ENCODE measurements at regions not wholly inside any gene's neighbourhood (a gene's known extent, or its start where the extent isn't known, plus 50 kb on each side); places are given as distances from the start of the nearest gene placed in this dataset.

GRCh38 chr7:49639068-49639593 is 134.3 kb upstream of the VWC2 start:
- intact Hi-C loops (cut with micrococcal nuclease), result no loop called here
- Histone ChIP-seq H3K4me1 (ENCODE audit: control insufficient read depth in 1 of 2, insufficient read depth in 2 of 2, low read length in 2 of 2) (no peaks in the 10 kb centered on the region), H2AFZ (ENCODE audit: low read depth, low read length, poor library complexity, severe bottlenecking) (no peak overlapping the region), H3K27ac (ENCODE audit: low read depth, low read length) (no peak overlapping the region), H3K27me3 (ENCODE audit: insufficient read depth, low read length) (no peaks in the 10 kb centered on the region), H3K36me3 (ENCODE audit: control insufficient read depth in 1 of 2, insufficient read depth in 2 of 2, low read length in 2 of 2) (no peaks in the 10 kb centered on the region), H3K9ac (ENCODE audit: low read length) (no peak overlapping the region), H4K20me1 (ENCODE audit: insufficient read depth) (no peaks in the 10 kb centered on the region), H3K79me2 (ENCODE audit: insufficient read depth, low read length) (no peaks in the 10 kb centered on the region), H3K4me2 (ENCODE audit: low read length) (no peak overlapping the region), H3K9me2 (ENCODE audit: insufficient read depth) (no peaks in the 10 kb centered on the region), H3K9me3 (ENCODE audit: control insufficient read depth in 1 of 2, insufficient read depth in 1 of 2, low read depth in 1 of 2, low read length in 2 of 2) (peaks cover 11 to 19% of the 10 kb centered on the region in 2 experiments; a peak in 2 of 4 replicates), H3K4me3 (replicated peaks in 1 of 2; ENCODE audit: low read depth in 1 of 2, low read length in 2 of 2) (no peak overlapping the region)
- ChIA-PET CTCF (no interaction called here), RAD21 (ENCODE audit: low non-redundant PET in 1 of 2, low total read pairs in 2 of 2, uncharacterized antibody in 2 of 2, unreplicated experiment in 2 of 2) (no interaction called here), POLR2A (no interaction called here)
- DNase-seq (ENCODE audit: low read depth, low spot score), result no peak
- ATAC-seq, result no peak
- no peak for TF ChIP-seq EZH2 (IDR thresholded peaks at IDR 0.05)
- TF ChIP-seq TCF7L2 (IDR thresholded peaks at IDR 0.05; ENCODE audit: borderline replicate concordance, extremely low read depth, insufficient read depth, insufficient read length), result no peak
- TF ChIP-seq CBX3 (IDR thresholded peaks at IDR 0.05; ENCODE audit: low read depth), result no peak
- no peak for TF ChIP-seq JUND (IDR thresholded peaks at IDR 0.05)
- TF ChIP-seq, protein P1, sequence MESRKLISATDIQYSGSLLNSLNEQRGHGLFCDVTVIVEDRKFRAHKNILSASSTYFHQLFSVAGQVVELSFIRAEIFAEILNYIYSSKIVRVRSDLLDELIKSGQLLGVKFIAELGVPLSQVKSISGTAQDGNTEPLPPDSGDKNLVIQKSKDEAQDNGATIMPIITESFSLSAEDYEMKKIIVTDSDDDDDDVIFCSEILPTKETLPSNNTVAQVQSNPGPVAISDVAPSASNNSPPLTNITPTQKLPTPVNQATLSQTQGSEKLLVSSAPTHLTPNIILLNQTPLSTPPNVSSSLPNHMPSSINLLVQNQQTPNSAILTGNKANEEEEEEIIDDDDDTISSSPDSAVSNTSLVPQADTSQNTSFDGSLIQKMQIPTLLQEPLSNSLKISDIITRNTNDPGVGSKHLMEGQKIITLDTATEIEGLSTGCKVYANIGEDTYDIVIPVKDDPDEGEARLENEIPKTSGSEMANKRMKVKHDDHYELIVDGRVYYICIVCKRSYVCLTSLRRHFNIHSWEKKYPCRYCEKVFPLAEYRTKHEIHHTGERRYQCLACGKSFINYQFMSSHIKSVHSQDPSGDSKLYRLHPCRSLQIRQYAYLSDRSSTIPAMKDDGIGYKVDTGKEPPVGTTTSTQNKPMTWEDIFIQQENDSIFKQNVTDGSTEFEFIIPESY (IDR thresholded peaks at IDR 0.05; ENCODE audit: extremely low read depth, insufficient replicate concordance, low read length), result no peak
- TF ChIP-seq FOSL1 (IDR thresholded peaks at IDR 0.05; ENCODE audit: low read depth), result no peak
- TF ChIP-seq CEBPB (IDR thresholded peaks at IDR 0.05; ENCODE audit: low read depth), result no peak
- TF ChIP-seq SIN3A (IDR thresholded peaks at IDR 0.05; ENCODE audit: low read depth), result no peak
- no peak for TF ChIP-seq SRF (IDR thresholded peaks at IDR 0.05; ENCODE audit: low read depth)
- TF ChIP-seq EGR1 (IDR thresholded peaks at IDR 0.05; ENCODE audit: low read depth), result no peak
- no peak for TF ChIP-seq ZFX (IDR thresholded peaks at IDR 0.05)
- TF ChIP-seq ATF3 (IDR thresholded peaks at IDR 0.05), result no peak
- TF ChIP-seq, protein P2, sequence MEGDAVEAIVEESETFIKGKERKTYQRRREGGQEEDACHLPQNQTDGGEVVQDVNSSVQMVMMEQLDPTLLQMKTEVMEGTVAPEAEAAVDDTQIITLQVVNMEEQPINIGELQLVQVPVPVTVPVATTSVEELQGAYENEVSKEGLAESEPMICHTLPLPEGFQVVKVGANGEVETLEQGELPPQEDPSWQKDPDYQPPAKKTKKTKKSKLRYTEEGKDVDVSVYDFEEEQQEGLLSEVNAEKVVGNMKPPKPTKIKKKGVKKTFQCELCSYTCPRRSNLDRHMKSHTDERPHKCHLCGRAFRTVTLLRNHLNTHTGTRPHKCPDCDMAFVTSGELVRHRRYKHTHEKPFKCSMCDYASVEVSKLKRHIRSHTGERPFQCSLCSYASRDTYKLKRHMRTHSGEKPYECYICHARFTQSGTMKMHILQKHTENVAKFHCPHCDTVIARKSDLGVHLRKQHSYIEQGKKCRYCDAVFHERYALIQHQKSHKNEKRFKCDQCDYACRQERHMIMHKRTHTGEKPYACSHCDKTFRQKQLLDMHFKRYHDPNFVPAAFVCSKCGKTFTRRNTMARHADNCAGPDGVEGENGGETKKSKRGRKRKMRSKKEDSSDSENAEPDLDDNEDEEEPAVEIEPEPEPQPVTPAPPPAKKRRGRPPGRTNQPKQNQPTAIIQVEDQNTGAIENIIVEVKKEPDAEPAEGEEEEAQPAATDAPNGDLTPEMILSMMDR (IDR thresholded peaks at IDR 0.05 in 2 of 3, conservative IDR thresholded peaks at IDR 0.05 in 1 of 3; ENCODE audit: borderline replicate concordance in 1 of 3, insufficient read depth in 1 of 3, low read depth in 2 of 3, low read length in 2 of 3), result no peak
- TF ChIP-seq, protein P3, sequence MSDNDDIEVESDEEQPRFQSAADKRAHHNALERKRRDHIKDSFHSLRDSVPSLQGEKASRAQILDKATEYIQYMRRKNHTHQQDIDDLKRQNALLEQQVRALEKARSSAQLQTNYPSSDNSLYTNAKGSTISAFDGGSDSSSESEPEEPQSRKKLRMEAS (IDR thresholded peaks at IDR 0.05), result no peak
- TF ChIP-seq YY1 (IDR thresholded peaks at IDR 0.05; ENCODE audit: extremely low read depth, insufficient replicate concordance, low read depth, low read length), result no peak
- no TSS peak for BruUV-seq (replicated peaks)
